CD4-positive, alpha-beta T cell treated with Interleukin-17A for 4 hours (primary cell): ENCODE measurements at regions not wholly inside any gene's neighbourhood (a gene's known extent, or its start where the extent isn't known, plus 50 kb on each side); places are given as distances from the start of the nearest gene placed in this dataset.

Experiments
- DNase-seq: peaks from one replicate; pipeline ENCODE4 v3.0.0-alpha.2; 2020; ENCODE audit warnings: mixed read lengths

DNA sequence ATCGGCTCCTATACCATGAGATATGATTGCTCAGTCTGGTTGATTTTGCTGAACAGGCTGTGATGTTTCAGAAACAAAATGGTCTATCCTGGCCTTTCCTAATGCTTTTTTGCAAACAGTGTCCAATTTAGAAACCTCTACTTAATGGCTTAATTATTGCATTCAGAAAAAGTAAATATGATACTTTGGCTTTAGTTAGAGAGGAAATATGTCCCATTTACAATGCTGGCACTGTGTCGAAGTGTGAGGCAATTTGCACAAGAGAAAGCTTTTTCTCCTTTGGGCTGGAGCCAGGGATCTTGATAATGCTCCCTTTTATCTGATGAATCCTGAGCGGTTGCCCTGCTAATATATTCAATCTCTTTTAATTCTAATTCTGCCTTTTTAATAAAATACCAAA lies 418.9 kb downstream of the EPHA4 start:
- DNase-seq = no peak

DNA sequence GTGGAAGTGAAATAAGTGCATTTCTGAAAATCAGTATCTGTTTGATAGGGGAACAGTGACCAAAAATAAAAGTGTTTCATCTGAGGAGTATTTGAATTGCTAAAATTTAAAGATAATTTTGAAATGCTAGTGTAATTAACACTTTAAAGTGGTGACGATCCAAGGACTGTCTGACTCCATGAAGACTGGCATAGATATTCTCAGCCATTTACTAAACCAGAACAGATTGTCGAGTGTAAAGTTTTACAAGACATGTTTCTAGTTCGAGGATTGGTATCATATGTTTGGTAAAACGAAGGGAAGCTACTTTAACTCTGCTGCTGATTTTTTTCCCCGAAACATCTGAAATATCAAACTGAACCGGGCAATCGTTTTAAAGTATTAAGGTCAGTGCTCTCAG lies 417.9 kb downstream of the EPHA4 start:
- no peak for DNase-seq

DNA sequence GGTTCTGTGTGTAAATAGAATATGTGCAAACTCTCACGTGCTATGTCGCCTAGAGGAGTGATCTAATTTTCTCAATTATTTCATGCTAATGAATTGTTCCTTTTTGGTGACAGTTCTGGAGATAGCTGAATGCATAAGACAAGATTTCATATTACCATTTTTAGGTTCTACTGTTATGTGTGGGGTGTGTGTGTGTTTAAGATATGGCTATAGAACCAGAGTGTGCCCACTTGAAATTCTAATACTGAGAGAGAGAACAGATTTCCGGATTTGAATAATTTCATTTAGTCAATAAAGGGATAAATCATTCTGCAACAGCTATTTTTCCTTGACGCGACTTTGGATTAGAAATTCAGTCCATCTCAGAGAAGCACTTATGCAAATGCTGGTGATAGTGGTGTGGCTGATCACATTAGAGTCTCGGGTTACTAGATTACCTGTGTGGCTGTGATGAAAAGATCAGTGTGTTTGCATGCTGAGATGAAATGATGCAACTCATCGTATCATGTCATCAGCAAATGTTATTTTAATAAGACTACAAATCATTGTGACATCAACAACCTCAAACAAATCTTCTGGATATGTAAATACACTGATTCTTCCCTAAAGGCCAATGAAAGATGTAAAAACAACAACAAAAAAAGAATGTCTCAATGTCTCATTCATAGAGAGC lies 415.9 kb downstream of the EPHA4 start:
- no peak for DNase-seq

DNA sequence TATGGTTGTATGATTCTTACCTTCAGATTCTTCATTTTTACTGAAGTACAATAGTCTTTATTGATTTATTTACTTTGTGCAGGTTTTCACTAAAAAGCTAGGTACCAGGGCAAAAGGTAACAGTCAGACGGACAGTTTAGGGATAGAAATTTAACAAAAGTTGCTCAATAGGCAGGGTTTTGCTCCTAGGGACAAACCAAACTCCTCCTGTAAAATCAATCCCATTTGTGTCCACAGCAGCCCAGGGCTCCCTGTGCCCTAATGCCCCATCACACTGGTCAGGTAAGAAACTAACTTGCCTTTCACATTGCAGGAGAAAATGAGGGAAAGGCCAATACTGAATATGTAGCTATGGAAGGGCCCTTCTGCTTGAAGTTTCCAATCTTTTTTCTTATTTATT lies 410.9 kb downstream of the EPHA4 start:
- no peak for DNase-seq

DNA sequence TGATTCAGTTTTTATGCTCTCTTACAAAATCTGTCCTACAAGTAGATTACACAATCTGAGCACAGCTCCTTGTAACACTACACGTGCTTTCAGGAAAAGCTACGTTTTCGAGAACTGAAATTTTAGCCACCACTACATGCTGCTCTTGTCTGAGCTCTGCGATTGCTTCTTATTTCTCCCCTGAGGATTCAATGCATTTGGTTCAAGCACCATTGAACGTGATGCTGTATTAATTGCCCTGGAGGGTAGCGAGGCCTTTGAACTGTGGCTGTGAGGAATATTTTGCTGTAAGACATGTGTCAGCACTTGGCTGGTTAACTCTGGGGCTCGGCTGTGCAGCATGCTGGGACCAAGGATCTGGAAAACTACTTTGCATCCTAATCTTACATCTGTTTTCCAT lies 405.8 kb downstream of the EPHA4 start:
- DNase-seq = no peak

DNA sequence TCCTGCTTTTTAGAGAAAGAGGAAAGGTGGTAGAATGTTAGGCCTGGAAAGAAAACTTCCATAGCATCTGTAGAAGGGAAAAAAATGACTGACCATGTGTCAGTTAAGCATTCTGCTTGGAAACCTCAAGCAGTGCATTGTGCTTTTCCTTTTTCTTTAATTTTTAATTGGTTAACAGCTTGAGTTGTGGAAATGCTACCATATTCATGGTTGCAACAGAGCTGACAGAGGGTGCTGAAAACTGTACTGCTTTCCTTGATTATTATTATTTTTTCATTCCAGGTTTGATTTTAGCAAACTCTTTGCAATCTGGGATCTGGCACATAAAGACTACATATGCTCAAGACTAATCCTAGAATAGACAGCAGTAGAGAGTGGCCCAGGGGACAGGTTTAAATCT lies 404.5 kb downstream of the EPHA4 start:
- DNase-seq = no peak

DNA sequence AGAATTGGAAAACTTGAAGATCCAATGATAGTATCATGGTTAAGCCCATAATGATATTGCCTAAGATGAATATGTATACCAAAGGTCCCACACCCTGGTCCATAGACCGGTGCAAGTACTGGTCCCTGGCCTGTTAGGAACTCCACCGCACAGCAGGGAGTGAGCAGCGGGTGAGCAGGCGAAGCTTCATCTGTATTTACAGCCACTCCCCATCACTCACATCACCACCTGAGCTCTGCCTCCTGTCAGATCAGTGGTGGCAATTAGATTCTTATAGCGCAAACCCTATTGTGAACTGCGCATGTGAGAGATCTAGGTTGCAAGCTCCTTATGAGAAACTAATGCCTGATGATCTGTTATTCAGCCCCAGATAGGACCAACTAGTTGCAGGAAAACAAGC lies 402.4 kb downstream of the EPHA4 start:
- no peak for DNase-seq

DNA sequence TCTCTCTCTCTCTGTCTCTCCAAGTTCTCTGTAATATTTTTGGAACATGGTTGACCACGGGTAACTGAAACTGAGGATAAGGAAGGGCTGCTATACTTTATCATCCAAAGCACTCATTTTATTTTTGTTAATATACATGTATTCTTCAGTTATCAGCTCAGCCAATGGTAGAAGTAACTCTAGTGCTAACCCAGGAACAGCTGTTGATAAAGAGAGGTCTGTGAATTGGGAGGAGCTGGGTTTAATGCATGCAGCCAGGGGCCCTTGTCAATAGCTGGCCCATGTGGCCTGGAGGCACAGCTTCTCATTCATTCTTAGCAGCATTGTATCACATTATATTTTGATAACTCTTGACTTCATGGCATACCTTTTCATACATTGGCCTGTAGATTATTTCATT lies 401.6 kb downstream of the EPHA4 start:
- DNase-seq = no peak

DNA sequence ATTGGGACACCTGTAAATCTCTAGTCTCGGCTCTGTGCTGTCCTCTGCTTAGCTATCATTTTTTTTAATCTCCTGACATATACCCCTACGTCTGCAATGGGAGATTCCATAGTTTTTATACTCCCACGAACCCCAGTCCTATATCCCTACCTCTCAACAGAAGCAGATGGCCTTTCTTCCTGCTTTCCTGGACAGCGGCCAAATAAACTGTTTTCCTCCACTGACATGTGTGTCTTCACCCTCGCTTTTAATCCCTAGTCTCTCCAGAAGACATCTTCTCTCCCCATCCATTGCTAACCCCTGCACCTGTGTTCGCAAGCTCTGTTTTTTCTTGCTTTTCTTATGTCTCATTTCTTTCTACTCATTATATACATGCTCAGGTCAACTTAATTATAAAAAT lies 395.4 kb downstream of the EPHA4 start:
- no peak for DNase-seq

DNA sequence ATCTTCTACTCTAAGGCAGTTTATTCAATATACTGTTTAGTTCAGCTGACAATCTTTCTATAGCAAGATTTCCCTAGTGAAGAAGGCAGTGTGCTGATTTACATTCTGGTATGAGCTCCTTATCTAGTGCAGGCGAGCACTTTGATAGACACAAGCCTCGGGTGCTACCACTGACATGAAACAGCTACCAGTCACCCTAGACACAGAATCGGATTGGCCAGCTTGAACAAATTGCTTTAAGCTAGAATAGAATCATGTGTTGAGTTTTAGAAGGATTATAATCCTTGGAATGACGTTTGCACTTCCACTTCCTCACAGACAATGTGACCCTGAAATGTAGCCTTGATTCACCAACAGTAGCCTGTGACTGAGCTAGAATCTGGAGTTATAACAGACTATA lies 394.0 kb downstream of the EPHA4 start:
- no peak for DNase-seq

DNA sequence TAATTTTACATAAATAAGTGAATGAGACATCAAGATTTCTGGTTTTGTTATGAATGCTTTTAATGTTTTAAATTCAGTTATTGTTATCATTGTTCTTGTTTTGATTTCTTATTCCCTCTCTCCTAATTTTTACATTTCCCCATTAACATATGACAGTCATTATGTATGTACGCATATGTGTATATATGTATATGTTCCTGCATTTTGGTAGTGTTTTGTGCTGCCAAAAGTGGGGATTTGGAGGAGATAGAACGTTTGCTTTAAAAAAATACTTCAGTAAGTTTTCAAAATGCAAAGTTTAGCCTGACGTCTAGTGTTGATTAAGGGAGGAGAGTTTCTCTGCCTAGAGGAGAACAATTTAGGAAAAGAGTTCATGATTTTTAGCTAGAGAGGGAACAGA lies 385.2 kb downstream of the EPHA4 start:
- no peak for DNase-seq

DNA sequence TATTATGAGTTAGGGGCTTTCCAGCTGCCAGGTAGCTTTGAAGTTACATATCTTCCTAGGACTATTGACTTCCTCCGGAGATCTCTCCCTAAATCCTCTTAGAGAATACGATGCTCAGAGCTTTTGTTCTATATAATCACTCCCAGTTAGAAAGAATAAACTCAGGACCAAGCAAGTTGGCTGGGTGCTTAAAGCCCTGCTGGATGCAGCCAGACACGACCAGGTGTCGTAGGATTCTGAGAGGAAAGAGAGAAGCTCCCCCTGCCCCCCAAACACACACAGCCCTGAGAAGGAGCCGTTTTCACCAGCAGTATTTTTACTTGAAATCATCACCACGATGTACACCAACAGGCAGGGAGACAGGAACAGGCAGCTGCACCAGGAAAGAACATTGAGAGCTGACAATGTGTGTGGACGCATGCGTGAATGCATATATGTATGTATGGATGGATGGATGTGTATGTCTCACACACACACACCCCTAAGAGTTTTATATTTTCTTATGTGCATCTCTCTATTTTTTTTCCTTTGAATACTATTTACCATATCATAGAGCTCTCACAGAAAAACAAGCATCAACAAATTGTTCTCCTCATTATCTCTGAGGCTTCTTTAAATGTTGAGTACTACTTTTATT lies 382.6 kb downstream of the EPHA4 start:
- DNase-seq = no peak

DNA sequence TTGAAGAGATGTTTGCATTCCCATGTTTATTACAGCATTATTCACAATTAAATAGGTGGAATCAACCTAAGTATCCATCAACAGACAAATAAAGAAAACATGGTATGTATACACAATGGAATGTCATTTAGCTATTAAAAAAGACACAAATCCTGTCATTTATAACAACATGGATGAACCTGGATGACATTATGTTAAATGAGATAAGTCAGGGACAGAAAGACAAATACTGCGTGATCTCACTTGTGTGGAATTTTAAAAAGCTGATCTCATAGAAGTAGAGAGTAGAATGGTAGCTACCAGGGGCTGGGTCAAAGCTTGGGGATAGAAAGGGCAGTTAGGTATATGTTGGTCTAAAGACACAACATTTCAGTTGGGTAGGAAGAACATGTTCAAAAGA lies 376.3 kb downstream of the EPHA4 start:
- no peak for DNase-seq

DNA sequence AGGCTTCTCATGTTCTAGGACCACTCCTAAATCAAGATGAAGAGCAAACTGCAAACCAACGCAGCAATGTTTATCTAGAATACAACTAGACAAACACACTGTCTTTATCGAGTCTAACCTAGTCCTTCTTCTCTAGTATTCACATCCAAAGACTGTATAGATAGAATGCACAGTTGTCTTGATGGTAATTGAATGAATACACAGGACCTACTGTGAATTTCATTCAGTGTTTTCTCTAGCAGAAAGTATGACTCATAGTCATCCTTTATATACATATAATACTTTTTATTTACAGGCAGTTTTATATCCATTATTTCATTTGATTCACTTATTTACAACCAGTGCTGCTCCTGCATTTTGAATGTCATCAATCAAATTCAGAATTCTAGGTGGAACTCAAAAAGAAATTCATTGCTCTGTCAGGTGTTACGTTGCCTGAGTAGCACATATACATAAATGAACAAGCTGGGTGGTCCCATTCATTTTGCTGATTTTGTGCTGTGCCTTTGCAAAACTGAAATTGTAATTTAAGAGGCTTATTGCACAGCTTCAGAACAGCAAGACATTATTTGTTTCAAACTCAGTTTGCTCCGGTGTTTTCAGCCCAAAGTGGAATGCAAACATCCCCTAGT lies 374.8 kb downstream of the EPHA4 start:
- no peak for DNase-seq

DNA sequence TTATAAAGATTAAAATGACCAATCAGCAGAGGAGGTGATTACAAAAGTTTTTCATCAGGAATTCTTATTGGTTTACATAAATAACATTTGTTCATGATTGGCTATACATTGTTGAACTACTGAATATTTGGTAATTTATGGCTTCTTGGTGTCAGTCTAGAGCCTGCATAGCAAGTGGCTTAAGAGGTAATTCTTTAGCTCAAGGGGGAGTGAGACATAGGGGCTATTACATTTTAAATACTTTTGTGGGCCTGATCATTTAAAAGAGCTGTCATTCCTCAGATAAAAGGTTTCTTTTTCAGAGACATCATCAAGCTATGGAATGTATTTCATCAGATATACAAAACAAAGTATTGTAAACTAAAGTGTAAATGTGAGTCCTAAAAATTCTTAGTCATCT lies 373.8 kb downstream of the EPHA4 start:
- no peak for DNase-seq

DNA sequence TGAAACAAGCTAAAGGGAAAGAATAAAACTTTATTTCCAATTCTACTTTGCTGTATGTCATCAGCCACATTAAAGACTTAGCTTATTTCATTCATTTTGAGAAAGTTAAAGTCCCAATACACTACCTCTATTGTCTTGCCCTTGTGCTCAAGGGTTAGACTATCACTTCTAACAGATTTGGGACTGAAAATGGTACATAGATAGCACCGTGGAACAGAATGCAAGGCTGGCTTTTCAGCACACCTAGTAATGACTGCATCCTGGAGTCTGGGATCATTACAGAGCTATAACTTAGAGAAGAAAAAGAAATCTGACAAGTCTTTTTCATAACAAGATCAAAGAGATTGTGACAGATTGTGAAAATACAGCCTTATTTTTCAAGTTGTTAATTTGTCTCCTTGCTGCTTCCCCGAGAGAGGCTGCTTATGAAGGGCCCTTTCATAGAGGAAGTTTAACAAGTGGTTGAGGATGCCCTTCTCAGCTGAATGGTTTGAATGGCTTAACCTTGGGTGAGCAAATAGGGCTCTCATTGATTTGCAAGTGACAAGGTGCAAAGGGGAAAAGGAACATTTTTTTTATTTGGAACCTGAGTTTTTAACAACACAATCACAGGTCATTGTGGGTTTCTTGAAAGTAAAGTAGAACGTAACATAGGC lies 371.8 kb downstream of the EPHA4 start:
- DNase-seq = no peak

DNA sequence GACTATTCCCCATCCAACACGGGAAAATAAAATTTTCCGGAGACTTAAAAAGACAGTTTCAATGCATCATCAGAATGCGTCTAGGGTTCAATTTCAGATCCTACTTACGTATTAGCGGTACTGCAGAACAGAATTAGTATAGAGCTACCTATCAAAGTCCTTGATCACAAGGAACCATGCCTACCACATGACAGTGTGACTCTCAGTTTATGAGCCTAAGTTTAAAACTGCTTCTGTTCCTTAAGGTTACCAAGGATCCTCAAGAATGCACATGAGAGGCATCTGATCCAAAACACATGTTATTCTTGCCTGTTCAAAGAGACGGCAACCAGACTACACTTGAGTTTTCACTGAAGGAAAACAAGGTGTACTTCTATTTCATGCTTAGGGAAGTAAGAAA lies 369.7 kb downstream of the EPHA4 start:
- no peak for DNase-seq

DNA sequence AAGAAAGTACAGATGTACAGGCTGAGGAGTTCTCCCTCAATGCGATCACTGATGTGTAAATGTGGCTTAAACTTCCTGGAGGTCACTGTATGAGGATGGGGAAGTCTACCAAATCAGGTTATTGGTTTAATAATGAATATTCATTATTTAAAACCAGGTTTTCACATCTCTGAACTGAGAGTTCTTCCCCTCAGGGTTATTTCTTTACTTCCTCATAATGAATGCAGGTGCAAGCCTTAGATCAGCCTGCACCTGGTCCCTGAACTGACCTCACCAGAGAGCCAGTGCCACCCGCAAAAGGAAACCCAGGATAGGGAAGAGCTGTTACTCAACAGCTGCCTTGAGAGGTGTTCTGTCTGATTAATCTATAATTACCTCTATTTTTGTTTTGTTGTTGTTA lies 369.0 kb downstream of the EPHA4 start:
- no peak for DNase-seq

DNA sequence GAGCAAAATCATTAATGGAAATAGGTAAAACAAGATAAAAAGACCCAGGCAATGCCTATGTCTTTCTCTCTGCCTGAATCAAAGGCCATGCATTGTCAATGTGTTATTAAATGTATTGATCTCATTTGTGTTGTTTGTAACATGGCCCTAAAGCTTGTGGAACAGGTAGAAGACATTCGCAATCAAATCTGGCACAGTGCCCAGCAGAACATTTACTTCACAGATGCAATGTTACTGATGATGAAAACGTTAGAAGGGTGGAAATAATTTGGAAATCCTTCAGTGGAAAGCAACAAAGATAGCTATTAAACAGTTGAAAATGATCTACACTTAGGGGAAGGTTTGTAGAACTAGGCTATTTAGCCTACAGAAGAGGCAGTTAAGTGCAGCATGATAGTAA lies 368.2 kb downstream of the EPHA4 start:
- DNase-seq = no peak

DNA sequence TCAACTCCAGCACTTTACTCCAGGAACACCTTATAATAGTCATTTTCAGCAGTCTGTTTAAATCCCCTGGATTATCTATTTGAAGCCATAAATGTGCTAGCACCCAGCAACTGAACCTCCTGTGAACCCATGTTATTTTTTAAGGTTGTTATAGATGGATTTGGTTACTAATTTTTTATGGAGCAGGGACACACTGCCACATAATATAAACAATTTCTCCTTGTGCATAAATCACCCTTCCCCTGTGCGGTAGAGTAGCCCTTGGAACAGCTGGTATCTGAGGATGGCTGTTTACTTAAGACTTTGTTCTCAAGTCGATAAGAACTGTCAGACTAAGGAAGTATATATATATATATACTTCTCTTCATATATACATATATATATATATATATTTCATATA lies 367.4 kb downstream of the EPHA4 start:
- DNase-seq = no peak

DNA sequence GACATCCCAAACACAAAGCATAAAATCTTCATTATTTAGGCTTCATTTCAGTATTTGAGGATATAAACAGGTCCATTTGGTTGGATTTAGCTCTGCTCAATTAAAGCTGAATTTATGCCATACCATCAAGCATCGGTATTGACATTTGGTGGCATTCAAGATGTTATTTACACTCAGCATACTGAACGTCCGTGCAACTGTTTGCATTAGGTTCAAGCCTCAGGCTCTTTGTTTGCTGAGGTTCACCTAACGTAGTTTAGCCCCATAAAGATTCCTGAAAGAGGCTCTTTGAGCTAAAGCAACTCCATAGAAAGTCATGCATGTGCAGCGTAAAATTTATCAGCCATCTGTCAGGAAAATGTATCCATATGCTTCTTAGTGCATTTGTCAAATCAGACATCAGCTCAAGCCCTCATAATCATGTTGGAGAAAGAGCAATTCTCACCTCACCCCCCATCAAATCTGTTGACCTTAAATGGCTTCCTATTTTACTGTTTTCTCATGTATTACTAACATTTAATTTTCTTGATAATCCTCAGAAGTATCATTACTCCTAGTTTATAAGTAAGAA lies 366.9 kb downstream of the EPHA4 start:
- DNase-seq = no peak

DNA sequence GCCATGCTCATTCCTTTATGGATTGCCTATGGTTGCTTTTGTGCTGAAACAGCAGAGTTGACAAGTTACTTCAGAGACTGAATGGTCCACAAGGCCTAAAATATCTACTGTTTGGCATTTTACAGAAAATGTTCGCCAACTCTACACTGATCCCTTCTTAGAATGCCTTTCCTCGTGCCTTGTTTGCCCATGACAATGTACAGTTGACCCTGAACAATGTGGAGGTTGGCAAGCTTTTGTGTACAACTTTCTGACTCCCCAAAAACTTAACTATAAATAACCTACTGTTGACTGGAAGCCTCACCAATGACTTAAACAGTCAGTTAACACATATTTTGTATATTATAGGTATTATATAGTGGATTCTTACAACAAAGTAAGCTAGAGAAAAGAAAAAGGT lies 361.4 kb downstream of the EPHA4 start:
- DNase-seq = no peak

DNA sequence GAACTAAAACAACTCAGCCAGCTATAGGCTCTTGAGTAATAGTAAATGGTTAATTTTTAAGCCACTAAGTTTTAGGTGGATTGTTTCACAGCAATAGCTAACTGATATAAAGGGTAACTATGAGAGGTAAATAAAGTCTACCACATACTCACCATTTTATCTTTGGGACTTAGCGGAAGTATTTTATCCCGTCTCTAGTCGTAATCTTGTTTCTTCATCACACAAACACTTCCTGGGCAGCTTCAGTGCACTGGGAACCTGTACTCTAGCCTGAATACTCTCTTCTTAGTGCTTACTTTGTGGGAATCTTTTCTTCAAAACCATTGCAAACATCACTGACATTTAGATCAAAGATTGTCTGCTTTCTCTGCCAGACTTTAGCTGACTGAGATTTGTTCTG lies 360.5 kb downstream of the EPHA4 start:
- no peak for DNase-seq

DNA sequence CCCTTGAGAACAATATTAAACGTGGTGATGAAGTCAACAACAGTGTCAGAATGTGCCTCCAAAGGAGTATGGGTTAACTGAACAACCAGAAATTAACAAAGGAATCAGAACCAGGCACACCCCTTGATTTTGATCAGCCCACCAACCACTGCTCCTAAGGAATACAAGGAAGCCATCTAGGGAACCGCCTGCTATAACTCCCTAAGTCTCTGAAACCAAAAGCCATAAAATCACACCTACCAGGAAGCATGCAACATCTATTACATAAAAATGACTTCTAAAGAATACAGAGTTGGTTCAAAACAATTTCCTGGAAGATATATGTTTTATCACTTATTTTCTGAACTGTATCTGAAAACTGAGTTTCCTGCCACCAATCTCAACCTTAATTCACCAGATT lies 360.0 kb downstream of the EPHA4 start:
- DNase-seq = no peak
